ENCODE measurements at regions not wholly inside any gene's neighbourhood (a gene's known extent, or its start where the extent isn't known, plus 50 kb on each side); places are given as distances from the start of the nearest gene placed in this dataset.

DNA sequence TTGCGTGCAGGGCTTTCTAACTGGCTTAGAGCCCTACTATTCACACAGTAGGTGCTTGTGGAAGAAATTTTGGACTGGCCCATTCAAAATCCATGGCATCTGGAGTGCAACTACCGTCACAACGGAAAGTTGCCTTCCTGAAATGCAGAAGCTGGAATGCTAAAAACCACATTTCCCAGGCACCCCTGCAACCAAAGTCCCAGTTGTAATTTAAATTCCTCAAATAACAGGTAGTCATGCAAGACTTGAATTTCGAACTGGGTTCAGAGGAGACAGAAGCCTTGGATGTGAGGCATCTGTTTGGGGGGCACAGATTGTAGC, 186.7 kb downstream of the TOMM20 start:
- TF ChIP-seq, protein P1, sequence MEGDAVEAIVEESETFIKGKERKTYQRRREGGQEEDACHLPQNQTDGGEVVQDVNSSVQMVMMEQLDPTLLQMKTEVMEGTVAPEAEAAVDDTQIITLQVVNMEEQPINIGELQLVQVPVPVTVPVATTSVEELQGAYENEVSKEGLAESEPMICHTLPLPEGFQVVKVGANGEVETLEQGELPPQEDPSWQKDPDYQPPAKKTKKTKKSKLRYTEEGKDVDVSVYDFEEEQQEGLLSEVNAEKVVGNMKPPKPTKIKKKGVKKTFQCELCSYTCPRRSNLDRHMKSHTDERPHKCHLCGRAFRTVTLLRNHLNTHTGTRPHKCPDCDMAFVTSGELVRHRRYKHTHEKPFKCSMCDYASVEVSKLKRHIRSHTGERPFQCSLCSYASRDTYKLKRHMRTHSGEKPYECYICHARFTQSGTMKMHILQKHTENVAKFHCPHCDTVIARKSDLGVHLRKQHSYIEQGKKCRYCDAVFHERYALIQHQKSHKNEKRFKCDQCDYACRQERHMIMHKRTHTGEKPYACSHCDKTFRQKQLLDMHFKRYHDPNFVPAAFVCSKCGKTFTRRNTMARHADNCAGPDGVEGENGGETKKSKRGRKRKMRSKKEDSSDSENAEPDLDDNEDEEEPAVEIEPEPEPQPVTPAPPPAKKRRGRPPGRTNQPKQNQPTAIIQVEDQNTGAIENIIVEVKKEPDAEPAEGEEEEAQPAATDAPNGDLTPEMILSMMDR (IDR thresholded peaks at IDR 0.05): no peak
- no peak for TF ChIP-seq POLR2AphosphoS5 (IDR thresholded peaks at IDR 0.05)

Measured in transverse colon (tissue), 4 donors.